Loucy (cell line): ENCODE measurements at regions not wholly inside any gene's neighbourhood (a gene's known extent, or its start where the extent isn't known, plus 50 kb on each side); places are given as distances from the start of the nearest gene placed in this dataset.

ENCODE experiments used
- H2AFZ ChIP-seq: fragments of 200-600 bp; sonication (generic); 2 replicates; pipeline ENCODE4 v1.6.0; 2016; ENCODE audit warnings: antibody characterized with exemption, mild to moderate bottlenecking, low read length, moderate library complexity
- H3F3A ChIP-seq: fragments of 200-600 bp; 2 replicates; pipeline ENCODE4 v1.6.0; 2016; ENCODE audit warnings: antibody characterized with exemption, low read depth, mild to moderate bottlenecking
- H3K27me3 ChIP-seq: fragments of 200-600 bp; sonication (generic); 2 replicates; pipeline ENCODE4 v1.6.1; 2014; ENCODE audit warnings: low read length, mild to moderate bottlenecking; ENCODE audit not compliant: insufficient read depth, poor library complexity, severe bottlenecking
- H3K36me3 ChIP-seq: fragments of 200-600 bp; sonication (generic); 2 replicates; pipeline ENCODE4 v1.6.1; 2016; ENCODE audit warnings: low read length; ENCODE audit not compliant: insufficient read depth
- H3K4me1 ChIP-seq: fragments of 200-600 bp; sonication (generic); 2 replicates; pipeline ENCODE4 v1.5.1; 2014; ENCODE audit warnings: low read length, mild to moderate bottlenecking; ENCODE audit not compliant: insufficient read depth, poor library complexity, severe bottlenecking
- H3K4me2 ChIP-seq: fragments of 200-600 bp; sonication (generic); 2 replicates; pipeline ENCODE4 v1.6.0; 2014; ENCODE audit warnings: antibody characterized with exemption, low read length, low read depth, mild to moderate bottlenecking; ENCODE audit not compliant: poor library complexity, severe bottlenecking
- H3K4me3 ChIP-seq: fragments of 200-600 bp; sonication (generic); 2 replicates; pipeline ENCODE4 v1.5.1; 2014; ENCODE audit warnings: low read length, mild to moderate bottlenecking, mixed read lengths; ENCODE audit not compliant: poor library complexity, severe bottlenecking
- H3K79me2 ChIP-seq: fragments of 200-600 bp; sonication (generic); 2 replicates; pipeline ENCODE4 v1.6.1; 2014; ENCODE audit warnings: low read length; ENCODE audit not compliant: insufficient read depth
- H3K9ac ChIP-seq: fragments of 200-600 bp; sonication (generic); 2 replicates; pipeline ENCODE4 v1.6.0; 2014; ENCODE audit warnings: mild to moderate bottlenecking, low read depth, low read length, moderate library complexity; ENCODE audit not compliant: poor library complexity, severe bottlenecking
- H3K9me2 ChIP-seq: fragments of 200-600 bp; sonication (generic); replicated peaks from 2 replicates; pipeline ENCODE4 v1.6.1; 2016; ENCODE audit warnings: low read depth, low read length, mixed read lengths
- H3K9me3 ChIP-seq: fragments of 200-600 bp; sonication (generic); 2 replicates; pipeline ENCODE4 v1.6.1; 2014; ENCODE audit warnings: mild to moderate bottlenecking, antibody characterized with exemption, low read length, low read depth; ENCODE audit not compliant: insufficient read depth
- H4K20me1 ChIP-seq: fragments of 200-600 bp; sonication (generic); 2 replicates; pipeline ENCODE4 v1.6.0; 2014; ENCODE audit warnings: antibody characterized with exemption, low read length, mild to moderate bottlenecking; ENCODE audit not compliant: insufficient read depth, poor library complexity, severe bottlenecking
- EZH2phosphoT487 ChIP-seq: fragments of 200-600 bp; IDR thresholded peaks from 2 replicates; pipeline ENCODE4 v1.6.1; 2018; ENCODE audit warnings: antibody characterized with exemption, mild to moderate bottlenecking, moderate library complexity, borderline replicate concordance
- TF ChIP-seq, protein P1 (sequence below): fragments of 200-600 bp; sonication (generic); conservative IDR thresholded peaks from 2 replicates; pipeline ENCODE4 v1.5.1; 2014; ENCODE audit warnings: mild to moderate bottlenecking, antibody characterized with exemption, low read length

DNA sequence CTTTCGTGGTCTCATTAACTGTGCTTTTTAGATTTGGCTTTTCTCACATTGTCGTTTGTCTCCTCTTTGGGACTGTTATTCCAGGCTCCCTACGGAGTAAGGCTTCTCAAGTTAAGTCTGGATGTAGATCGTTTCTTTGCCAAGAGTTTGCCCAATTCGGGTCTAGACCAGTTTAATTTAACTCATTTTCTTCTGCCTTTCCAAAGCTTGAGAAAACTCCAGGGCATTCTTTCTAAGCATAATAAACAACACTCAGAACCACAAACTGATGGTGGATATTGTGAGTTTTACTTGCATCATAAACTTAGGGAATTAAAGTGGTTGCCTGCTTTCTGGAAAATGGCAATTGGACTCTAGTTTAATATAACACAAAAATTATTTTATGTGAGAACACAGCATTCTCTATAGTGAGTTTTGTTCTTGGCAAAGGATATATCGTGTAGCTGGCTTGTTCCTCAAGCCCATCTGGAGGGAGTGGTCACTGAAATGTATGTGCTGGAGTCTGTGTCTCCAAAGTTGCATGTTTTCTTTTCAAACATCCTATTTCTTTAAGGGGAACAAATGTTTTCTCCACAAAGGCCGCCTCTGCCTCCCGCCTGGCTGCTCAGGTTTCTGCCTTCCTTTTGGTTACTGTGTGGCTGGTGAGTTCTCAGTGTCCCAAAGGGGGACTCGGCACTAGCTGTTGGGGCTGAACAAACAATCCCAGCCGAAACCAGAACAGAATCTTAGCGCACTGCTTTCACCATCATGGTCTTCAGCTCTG lies 211.3 kb upstream of the FBN2 start:
- H2AFZ ChIP-seq: no peak overlapping the region

GRCh38 chr5:128750155-128750554 lies 212.1 kb upstream of the FBN2 start:
- Histone ChIP-seq H3K27me3 (no peaks in the 10 kb centered on the region), H3K9me2 (no peaks in the 10 kb centered on the region), H3K4me1 (no peaks in the 10 kb centered on the region), H3F3A (no peaks in the 10 kb centered on the region), H3K4me2 (no peak overlapping the region), H4K20me1 (no peaks in the 10 kb centered on the region), H3K79me2 (no peaks in the 10 kb centered on the region), H3K9me3 (no peaks in the 10 kb centered on the region), H3K9ac (no peak overlapping the region), H3K36me3 (no peaks in the 10 kb centered on the region), H3K4me3 (no peak overlapping the region), H2AFZ (no peak overlapping the region)
- no peak for TF ChIP-seq EZH2phosphoT487
- TF ChIP-seq, protein P1, sequence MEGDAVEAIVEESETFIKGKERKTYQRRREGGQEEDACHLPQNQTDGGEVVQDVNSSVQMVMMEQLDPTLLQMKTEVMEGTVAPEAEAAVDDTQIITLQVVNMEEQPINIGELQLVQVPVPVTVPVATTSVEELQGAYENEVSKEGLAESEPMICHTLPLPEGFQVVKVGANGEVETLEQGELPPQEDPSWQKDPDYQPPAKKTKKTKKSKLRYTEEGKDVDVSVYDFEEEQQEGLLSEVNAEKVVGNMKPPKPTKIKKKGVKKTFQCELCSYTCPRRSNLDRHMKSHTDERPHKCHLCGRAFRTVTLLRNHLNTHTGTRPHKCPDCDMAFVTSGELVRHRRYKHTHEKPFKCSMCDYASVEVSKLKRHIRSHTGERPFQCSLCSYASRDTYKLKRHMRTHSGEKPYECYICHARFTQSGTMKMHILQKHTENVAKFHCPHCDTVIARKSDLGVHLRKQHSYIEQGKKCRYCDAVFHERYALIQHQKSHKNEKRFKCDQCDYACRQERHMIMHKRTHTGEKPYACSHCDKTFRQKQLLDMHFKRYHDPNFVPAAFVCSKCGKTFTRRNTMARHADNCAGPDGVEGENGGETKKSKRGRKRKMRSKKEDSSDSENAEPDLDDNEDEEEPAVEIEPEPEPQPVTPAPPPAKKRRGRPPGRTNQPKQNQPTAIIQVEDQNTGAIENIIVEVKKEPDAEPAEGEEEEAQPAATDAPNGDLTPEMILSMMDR: no peak

More for the DNA sequence above, 211.3 kb upstream of the FBN2 start:
- no peaks in the 10 kb centered on the region for H3K27me3 ChIP-seq
- H3K4me1 ChIP-seq: no peaks in the 10 kb centered on the region
- no peak overlapping the region for H3K4me2 ChIP-seq
- no peaks in the 10 kb centered on the region for H4K20me1 ChIP-seq
- no peak overlapping the region for H3K9ac ChIP-seq
- H3K79me2 ChIP-seq: no peaks in the 10 kb centered on the region
- no peak overlapping the region for H3K4me3 ChIP-seq
- TF ChIP-seq EZH2phosphoT487: no peak
- TF ChIP-seq, protein P1: no peak
- no peaks in the 10 kb centered on the region for H3K36me3 ChIP-seq
- H3K9me3 ChIP-seq: no peaks in the 10 kb centered on the region
- no peaks in the 10 kb centered on the region for H3F3A ChIP-seq
- H3K9me2 ChIP-seq: no peaks in the 10 kb centered on the region

GRCh38 chr5:128757196-128757959 lies 207.9 kb upstream of the SLC27A6 start:
- no peak overlapping the region for H3K9ac ChIP-seq
- no peak for TF ChIP-seq EZH2phosphoT487
- TF ChIP-seq, protein P1: no peak
- no peaks in the 10 kb centered on the region for H3K9me3 ChIP-seq
- no peak overlapping the region for H3K4me2 ChIP-seq
- H3K4me3 ChIP-seq: no peak overlapping the region
- H2AFZ ChIP-seq: no peak overlapping the region
- H3K36me3 ChIP-seq: no peaks in the 10 kb centered on the region
- H3K9me2 ChIP-seq: no peaks in the 10 kb centered on the region
- H3K79me2 ChIP-seq: no peaks in the 10 kb centered on the region
- no peaks in the 10 kb centered on the region for H4K20me1 ChIP-seq
- H3K4me1 ChIP-seq: no peaks in the 10 kb centered on the region
- H3K27me3 ChIP-seq: no peaks in the 10 kb centered on the region
- no peaks in the 10 kb centered on the region for H3F3A ChIP-seq
